DMS 273 treated with DMSO at 0.1 percent for 48 hours (cell line): ENCODE measurements at regions not wholly inside any gene's neighbourhood (a gene's known extent, or its start where the extent isn't known, plus 50 kb on each side); places are given as distances from the start of the nearest gene placed in this dataset.
"Not testable (repeated sequence)": the region's sequence is repeated elsewhere in the genome, so short reads cannot be mapped to it uniquely, and the experiment has no call there.

Experiments
- DNase-seq: peaks from one replicate; lab custom pipeline; 2025; lab: John Stamatoyannopoulos, UW

DNA sequence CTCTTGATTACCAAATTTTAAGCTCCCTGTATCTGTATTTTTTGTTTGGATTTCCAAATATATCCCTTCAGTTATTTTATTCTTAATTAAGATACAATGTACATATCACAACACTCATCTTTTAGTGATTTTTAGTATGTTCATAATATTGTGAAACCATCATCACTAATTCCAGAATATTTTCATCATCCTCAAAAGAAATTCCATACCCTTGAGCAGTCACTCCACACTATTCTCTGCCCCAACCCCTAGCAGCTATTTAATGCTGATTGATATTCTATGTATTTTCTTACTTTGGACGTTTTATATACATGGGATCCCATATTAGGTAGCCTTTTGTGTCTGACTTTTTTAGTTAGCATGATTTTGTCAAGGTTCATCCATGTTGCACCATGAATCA, 127.4 kb upstream of the SLC8A1 start:
- DNase-seq = no peak

DNA sequence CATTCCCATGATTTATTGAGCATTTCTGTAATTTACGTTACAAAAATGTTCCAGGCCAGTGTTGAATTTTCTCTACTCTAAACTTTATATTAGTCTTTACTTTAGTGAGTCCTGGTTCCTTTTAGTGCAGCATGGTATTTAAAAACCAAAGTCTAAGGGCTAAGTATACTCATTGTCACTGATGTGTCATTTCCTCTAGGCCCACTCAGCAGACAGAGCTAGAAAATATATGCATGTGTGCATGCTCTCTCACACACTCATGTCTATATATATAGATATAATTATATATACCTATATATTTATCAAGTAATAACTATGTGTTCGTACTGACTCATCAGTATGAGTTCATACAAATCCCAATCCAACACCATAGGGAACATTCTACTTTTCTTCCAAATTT, 132.5 kb upstream of the SLC8A1 start:
- no peak for DNase-seq

DNA sequence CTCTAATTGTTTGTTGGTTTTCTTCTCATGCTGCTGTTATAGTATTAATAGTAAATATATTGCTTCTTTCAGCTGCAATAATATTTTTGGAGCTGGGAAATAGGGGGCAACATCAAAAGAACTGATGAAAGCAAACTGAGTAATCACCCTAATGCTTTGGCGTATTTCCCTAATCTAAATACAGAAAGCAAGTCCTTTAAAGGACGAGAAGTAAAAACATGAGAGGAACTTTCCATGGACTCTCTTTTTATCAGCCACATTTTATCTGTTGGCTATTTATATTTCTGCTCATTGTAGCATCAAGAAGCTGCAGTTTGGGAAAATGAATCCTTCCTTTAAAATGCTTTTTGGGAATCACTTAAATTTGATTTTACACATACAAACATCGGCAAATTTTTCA, 139.9 kb upstream of the SLC8A1 start:
- no peak for DNase-seq

DNA sequence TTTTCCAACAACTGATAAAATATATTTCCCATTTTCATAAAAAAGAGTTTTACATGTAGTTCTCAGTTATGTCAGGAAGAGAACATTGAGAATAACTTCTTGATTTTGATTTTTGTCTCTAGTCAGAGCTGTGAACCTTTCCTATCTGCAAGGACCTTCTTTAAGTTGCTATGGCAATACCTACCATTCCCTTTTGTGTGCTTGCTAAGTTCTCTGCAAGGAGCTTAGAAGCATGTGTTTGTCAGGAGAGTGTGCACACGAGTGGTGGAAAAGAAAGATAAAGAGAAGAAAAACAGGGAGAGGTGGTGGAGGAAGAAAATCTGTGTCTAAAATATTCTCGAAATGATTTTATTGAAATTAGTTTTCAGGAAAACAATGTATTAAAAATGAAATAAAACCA, 140.3 kb upstream of the SLC8A1 start:
- DNase-seq = no peak

DNA sequence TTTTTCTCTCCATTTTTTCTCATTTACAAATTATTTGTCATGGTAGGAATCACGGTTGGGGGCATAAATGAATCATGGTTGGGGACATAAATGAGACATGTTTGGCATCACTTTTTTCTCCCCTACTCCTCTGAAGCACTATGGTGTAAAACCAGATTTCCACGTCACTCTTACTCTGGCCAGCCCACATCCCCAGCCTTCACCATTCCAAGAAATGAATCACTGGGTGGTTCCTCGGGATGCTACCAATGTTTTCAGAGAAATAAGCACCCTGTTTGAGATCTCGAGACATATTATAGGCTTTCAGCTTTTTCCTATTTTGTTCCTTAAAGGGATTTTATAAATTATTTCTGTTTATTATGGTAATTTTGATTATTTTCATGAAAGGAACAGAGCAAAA, 155.0 kb upstream of the SLC8A1 start:
- no peak for DNase-seq

DNA sequence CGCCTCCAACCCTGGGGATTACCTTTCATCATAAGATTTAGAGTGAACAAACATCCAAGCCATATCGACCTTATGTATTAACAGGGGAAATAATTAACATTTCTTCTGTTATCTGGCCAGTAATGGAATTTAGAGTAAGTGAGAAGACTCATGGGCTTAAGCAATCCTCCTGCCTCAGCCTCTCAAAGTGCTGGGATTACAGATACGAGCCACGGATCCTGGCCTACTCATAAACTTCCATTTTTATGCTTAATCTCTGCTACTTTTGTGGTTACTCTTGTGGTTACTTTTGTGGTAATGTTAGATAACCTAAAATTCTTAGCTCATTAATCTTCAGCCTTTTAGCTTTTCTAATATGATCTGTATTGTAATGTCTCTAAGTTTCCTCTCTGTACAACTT, 159.3 kb upstream of the SLC8A1 start:
- no peak for DNase-seq

DNA sequence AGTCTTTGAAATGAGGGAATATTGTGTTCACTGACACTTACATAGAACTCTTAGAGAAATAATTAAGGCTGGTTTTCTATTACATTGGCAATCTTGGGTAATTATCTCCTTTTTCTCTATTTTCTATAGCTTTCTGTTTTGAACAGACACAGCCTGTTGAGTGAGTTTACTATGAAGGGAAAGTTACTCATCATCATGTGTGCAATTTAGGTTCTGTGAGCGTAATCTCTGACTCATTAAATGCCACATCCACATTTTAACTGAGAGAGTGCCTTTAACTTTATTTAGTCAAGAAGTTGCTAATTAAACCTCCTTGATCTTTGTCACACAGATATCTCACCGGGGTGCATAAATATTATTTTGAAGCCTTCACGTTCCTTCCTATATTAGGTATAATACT, 174.0 kb upstream of the SLC8A1 start:
- DNase-seq = no peak

DNA sequence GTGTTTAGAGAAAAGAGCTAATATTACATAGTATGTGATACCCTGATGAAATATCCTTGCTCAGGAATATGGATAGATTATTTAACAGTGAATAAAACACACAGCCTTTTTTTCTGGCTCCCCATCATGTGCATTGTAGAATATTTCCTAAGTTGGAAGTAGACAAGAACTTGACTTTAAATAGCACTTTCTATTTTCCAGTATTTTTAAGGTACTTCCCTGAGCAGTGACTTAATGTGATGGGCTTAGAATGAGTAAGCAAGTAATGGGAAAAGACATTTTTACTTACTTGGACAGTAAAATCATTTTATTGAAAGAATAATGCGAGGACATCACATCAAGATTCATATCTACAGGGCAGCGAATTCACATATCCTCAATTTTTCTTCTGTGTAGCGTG, 176.7 kb upstream of the SLC8A1 start:
- DNase-seq = no peak

DNA sequence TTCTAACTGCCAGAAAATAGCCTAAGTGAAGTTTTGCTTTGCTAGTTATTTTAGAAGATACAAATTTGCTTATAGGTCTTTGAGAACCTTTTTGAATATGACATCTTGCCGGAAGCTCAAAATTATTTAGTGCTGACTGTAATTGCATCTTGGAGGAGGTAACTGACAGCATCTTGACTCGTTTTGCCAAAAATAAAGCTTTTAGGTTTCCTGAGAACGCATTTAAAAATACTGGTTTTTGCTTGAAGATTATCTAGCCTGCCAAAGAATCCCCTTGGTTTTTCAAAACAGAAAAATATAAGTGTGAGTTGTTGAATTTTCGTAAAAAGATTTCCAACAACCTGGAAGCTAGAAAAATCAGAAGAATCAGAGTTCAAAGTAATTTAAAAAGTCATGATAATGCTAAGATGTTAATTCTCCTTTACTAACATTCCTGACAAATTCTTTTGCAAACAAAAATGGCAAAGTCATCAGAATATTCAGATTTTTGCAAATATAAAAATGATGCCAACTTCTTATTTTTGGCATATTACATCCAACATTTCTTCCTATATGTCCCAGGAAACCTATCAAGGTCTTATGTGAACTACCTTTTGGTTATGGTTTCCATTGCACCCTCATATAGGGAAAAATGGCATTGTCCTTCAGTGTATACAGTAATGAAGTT, 178.0 kb upstream of the SLC8A1 start:
- DNase-seq = no peak

DNA sequence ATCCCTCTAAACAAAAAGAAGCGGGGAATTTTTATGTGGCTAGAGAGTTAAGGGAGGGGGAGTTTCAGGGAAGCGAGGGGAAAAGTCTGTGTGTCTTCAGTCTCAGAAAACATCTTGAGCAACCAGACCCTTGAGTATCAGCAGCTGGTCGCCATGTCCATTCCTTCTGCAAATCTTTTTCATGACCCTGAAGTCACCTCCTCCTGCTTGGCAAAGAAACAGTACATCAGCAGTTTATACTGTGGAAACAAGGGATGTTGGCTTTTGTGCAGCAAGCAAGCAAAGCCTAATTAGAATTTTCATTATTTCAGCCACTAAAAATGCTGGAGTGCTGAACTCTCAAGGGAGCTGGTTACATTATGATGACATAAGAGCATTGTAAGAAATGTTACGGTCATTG, 187.4 kb upstream of the SLC8A1 start:
- DNase-seq = no peak

DNA sequence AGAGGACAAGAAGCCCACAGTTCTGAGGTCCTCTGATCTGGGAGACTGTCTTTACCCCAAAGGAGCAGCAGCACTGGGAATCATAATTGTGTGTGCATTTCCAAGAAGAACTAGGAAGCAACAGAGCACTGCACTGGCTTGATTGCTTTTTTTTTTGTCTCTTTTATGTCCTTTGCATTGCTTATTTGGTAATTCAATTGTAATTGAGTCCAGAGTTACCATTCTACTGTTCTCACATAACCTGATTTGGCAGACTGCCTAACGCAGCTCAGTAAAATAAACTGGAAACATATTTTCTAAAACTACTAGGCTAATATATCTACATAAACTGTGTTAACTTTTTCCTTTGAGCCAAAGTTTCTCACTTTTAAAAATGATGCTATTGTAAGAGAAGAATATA, 190.3 kb upstream of the SLC8A1 start:
- DNase-seq = no peak

DNA sequence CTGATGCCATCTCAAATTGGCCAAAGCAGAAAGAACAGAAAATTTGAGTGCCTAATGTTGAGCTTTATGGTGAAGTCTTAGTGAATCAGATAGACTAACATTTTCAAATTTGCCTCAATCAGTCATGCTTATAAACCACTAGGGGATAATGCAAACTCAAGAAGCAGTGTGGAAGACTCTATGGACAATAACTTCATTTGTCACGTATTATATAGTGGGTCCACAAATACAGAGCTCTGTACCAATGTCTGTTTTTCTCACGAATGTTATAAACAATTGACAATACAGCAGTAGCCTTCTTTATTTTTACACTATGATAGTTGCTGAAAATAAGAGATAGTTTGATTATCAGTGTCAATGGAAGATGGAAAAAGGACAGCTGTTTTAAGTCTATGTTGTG, 190.8 kb upstream of the SLC8A1 start:
- DNase-seq = no peak

DNA sequence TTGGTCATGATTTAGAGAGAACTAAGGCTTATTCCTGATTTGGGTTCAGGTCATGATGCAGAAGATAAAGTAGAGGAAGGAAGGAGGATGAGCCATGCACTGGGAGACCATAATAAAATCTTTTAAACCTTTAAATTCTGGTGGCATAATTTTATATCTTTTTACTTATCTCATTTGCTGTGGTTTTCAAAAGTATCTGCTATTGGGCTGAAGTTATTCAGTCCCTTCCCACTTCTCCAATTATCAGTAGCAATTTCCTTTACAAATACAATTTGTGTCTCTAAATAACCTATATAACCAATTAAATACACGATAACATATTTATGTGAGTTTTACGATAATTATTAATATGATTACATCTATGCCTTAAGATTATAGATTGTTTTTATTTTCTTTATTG, 194.8 kb upstream of the SLC8A1 start:
- DNase-seq = no peak

DNA sequence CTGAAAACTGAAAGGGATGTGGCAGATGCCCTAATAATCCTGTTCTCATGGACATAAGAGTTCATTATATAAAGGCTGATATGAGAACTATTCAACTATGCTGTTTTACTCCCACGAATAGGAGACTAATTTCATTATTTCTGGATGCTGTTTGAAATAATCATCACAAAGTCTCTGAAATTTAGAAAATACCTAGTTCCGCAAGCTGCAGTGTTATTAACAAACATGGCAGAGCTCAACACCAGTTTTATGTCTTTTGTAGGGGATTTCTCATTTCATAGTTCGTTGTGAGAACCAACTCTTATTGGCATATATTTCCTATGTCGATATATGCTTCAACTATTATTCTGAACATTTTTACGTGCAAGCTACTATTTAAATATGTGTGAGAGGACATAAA, 200.3 kb upstream of the SLC8A1 start:
- no peak for DNase-seq

DNA sequence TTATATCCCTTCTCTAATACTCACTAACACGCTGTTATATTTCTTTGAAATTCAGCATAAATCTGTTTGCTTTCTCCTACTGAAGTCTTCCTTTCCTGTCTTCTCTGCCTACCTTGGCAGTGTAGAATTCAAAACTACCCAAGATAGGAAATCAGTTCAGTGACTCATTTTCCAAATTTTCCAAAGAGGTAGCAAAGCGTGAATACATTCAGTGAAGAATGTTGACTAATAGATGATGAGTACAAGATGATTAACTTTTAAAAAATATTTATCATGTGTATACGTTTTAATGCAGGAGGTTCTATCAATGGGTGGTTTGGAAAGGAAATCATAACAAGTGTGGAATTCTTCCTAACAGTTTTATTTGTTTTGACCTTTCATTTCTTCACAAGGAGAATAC, 201.9 kb upstream of the SLC8A1 start:
- DNase-seq = no peak

DNA sequence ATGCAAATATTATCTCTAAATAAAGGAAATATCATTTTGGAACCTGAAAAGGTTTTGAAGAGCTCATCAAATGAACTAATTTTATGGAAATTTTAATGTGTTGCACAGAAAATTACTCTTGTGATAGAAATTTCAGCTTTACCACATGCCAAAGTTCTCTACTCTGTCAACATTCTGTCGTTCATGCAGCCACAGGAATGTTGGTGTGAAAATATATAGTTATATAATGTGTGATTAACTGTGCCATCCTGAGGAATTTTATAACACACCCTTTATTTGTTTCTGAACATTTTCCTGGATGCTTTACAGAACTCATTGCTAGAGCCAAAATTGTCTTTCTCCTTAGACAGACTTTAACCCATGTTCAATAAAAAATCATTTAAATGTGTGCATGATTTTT, 202.5 kb upstream of the SLC8A1 start:
- no peak for DNase-seq

DNA sequence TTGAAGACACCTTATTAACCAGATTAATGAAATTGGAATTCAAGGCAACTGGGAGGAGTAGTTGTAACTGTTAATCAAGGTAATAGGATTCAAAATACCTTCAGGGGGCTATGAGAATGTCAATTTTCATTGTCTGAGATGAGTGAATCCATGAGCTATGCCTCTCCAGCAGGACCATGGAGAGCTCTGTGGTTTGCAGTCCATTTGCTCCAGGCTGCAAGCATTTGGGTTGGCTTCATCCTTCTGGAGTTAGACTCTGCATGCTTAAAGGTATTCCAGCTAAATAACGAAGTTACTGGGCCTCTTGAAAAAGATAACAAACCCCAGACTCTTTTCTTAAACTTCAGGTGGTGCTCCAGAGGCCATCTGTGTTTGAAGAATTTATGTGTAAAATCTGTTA, 207.1 kb upstream of the SLC8A1 start:
- no peak for DNase-seq

DNA sequence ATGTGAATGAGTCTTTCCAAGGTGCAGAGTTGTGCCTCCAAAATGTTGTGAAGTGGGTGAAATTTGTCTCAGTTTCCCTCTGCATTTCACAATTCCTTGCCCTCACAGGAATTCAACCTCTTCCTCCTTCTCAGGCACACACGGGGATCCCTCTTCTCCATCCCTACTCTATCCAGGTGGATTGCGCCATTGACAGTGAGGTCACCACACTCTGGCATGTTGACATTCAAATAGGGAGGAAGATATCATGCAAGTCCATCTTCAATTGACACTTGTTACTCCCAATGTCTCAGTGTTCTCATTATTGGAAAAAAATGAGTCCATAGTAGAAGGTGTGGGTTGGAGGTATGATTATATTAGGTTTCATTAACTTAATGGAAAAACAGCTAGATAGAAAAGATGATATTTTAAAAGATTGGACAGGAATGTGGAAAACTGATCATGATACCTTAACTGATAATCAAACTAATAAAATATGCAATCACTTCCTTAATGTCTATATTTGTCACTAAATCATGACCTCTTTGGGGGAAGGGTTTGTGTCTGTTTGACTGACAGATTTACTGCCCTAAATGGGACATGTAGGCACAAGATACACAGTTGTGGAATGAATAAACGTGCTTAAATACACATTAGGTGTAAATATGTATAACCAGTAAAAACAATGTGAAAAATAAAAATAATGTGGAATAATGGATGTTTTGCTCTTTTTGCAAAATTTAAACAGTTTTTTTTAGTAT, 213.8 kb upstream of the SLC8A1 start:
- DNase-seq = no peak

DNA sequence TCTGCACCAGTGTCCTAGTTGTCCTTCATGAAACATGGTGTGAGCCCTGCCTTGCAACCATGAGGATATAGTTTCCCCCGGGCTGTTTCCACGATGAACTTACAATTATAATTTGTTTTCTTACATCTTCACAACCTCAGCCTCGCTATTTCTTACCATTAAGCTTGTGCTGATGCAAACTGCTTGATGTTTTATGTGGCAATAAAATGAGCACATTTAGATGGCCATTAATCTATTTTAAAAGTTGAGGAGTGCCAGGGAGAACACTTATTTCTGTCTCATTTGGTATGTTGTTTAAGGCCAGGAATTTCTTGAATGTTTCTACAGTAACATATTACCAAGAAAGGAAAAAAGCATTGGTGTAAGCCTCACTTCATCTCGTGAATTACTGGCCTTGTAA, 214.5 kb upstream of the SLC8A1 start:
- DNase-seq = no peak

DNA sequence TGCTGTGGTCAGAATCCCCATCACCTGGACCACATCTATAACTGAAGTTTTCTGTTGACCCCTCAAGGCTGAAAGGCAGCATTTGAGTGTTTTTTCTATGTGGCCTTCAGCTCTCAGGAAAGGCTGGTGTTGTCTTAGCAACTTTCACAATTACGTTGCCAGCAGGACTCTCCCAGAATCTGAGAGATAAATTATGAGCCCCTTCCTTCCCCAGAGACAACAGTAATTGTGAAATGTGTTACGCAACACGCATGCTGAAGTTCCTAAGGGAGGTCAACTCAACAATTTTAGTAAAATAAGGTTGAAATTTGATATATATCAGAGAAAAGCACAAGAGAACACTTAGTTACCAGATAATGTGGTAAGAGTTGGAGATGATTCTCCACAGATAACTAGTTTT, 216.5 kb upstream of the SLC8A1 start:
- DNase-seq = no peak

DNA sequence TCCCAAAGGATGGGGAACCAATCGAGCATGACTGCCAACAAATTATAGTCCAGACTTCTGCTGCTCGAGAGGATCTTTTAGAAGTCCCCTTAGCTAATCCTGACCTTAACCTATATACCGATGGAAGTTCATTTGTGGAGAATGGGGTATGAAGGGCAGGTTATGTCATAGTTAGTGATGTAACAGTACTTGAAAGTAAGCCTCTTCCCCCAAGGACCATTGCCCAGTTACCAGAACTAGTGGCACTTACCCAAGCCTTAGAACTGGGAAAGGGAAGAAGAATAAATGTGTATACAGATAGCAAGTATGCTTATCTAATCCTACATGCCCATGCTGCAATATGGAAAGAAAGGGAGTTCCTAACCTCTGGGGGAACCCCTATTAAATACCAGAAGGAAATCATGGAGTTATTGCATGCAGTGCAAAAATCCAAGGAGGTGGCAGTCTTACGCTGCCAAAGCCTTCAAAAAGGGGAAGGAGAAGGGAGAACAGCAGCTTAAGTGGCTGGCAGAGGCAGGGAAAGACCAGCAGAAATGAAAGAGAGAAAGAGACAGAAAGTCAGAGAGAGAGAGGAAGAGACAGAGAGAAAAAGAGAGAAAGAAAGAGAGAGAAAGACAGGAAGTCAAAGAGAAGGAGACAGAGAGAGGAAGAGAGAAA, 224.4 kb upstream of the SLC8A1 start:
- not testable (repeated sequence) for DNase-seq

DNA sequence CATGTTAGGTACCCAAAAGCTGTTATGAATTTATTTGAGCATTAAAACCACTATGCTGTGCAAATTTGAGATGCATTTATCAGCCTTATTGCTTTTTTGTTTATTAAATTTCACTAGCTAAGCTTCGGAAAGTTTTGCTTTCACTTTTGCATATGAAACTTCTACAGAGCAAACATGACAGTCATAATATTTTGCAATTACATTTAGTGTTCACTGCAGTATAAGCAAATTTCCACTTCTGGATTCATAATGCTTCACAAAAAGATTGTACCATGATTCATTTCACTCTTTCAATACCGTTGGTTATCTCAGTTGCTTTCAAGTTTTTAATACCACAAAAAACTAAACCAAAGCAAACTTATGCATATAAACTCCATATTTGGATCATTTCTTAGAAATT, 228.7 kb upstream of the SLC8A1 start:
- no peak for DNase-seq

DNA sequence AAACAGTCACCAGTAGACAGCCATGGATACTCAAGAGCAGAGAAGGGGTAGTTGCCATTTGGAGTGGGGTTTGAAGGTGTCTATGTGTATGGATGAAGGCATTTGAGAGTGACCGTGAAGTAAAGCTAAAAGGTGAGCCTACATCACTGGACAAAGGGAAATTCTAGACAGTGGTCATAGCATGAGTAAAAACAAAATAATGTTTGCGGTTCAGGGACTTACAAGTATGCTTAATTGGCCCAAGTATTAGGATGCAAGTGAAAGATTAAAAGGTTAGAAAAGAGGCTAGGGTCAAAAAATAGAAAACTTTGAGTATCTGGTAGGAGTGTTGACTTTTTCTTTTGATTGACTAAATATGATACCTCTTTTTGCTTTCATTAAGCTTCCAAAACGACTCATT, 238.1 kb upstream of the SLC8A1 start:
- DNase-seq = no peak

DNA sequence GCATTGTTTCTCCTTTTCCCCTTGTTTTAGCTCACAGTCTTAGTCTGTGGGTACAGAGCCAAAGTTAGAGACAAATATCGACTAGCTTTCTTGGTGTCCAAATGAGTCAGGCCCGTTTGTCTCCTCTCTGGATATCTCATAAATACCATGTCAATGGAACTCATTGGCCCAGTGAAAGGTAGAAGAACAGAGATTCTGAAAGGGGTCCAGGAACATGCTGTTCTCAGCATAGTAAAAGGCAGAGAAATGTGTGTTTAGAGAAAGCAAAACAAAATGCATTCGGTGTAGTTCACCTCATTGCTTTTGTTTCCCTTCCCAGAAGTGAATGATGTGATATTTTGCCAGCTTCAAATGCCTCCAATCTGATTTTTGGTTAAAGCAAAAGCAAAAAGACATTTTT, 238.6 kb upstream of the SLC8A1 start:
- DNase-seq = no peak
